H1 (cell line): ENCODE measurements at regions not wholly inside any gene's neighbourhood (a gene's known extent, or its start where the extent isn't known, plus 50 kb on each side); places are given as distances from the start of the nearest gene placed in this dataset.

Experiments
- E2F6 ChIP-seq: IDR thresholded peaks from 2 replicates; pipeline ENCODE4 v1.6.1; 2012; ENCODE audit warnings: inconsistent platforms
- JUND ChIP-seq: IDR thresholded peaks from 2 replicates; pipeline ENCODE4 v1.6.1; 2011; ENCODE audit warnings: mild to moderate bottlenecking, improper control_type of control experiment, low read length
- KDM5A ChIP-seq: fragments of 200-600 bp; IDR thresholded peaks from 2 replicates; pipeline ENCODE4 v1.7.1; 2012; ENCODE audit warnings: mild to moderate bottlenecking, low read length, inconsistent platforms, mixed read lengths
- RAD21 ChIP-seq, 2 experiments: IDR thresholded peaks in 1 of 2; conservative IDR thresholded peaks in 1 of 2; 2 replicates each; pipeline ENCODE4 v1.6.1; 2011; ENCODE audit warnings: low read depth in 2 of 2, low read length in 2 of 2, improper control_type of control experiment in 1 of 2, inconsistent platforms in 1 of 2, mild to moderate bottlenecking in 1 of 2, moderate library complexity in 1 of 2
- RBBP5 ChIP-seq: IDR thresholded peaks from 2 replicates; pipeline ENCODE4 v1.7.1; 2012; ENCODE audit warnings: low read depth, mild to moderate bottlenecking, inconsistent platforms, low read length, moderate library complexity, borderline replicate concordance
- TAF7 ChIP-seq: optimal IDR thresholded peaks from 2 replicates; pipeline ENCODE3; 2011; ENCODE audit warnings: low read depth, mild to moderate bottlenecking, inconsistent platforms, low read length, moderate library complexity, borderline replicate concordance
- TBP ChIP-seq: IDR thresholded peaks from 2 replicates; pipeline ENCODE4 v1.6.1; 2011; ENCODE audit warnings: low read depth, low read length, improper control_type of control experiment

GRCh38 chr2:226636586-226636985 lies 163.0 kb downstream of the IRS1 start (continued):
- TF ChIP-seq E2F6 (no peak), KDM5A (no peak), RBBP5 (no peak), JUND (no peak), TAF7 (no peak), RAD21 (IDR thresholded peaks at IDR 0.05 in 1 of 2, conservative IDR thresholded peaks at IDR 0.05 in 1 of 2; ENCODE audit: low read depth in 2 of 2, low read length in 2 of 2) (no peak), TBP (no peak)
